DMS153 (cell line): ENCODE measurements at regions not wholly inside any gene's neighbourhood (a gene's known extent, or its start where the extent isn't known, plus 50 kb on each side); places are given as distances from the start of the nearest gene placed in this dataset.

Experiments
- DNase-seq: peaks from one replicate; lab custom pipeline; 2025; lab: John Stamatoyannopoulos, UW

- peak; percentile 20 for DNase-seq
Measured at GRCh38 chr3:53949541-53949940, 57.9 kb upstream of the SELENOK start.

- no peak for DNase-seq
Measured at GRCh38 chr3:53948174-53948573, 56.5 kb upstream of the SELENOK start.

- DNase-seq = no peak
Measured at GRCh38 chr3:53944028-53944427, 52.4 kb upstream of the SELENOK start.

- DNase-seq = peak; percentile 15
Measured at GRCh38 chr3:53941950-53942349, 50.3 kb upstream of the SELENOK start.
